Mucosa of descending colon (tissue), 3 donors: ENCODE measurements at regions not wholly inside any gene's neighbourhood (a gene's known extent, or its start where the extent isn't known, plus 50 kb on each side); places are given as distances from the start of the nearest gene placed in this dataset.
"Not testable (repeated sequence)": the region's sequence is repeated elsewhere in the genome, so short reads cannot be mapped to it uniquely, and the experiment has no call there.

ENCODE experiments used
- ATAC-seq: fragments of 200-7000 bp; cut with Tn5 transposase; one replicate; pipeline ENCODE4 v1.9.1; 2020; ENCODE audit warnings: mild to moderate bottlenecking, moderate library complexity
- DNase-seq, 3 donors: peaks; one replicate each; pipeline ENCODE4 v3.0.0-alpha.2; 2020
- H3K36me3 ChIP-seq: fragments of 200-600 bp; one replicate; pipeline ENCODE4 v1.8.0; 2021; ENCODE audit warnings: low read depth, mild to moderate bottlenecking
- H3K4me1 ChIP-seq: fragments of 200-600 bp; one replicate; pipeline ENCODE4 v1.8.0; 2021; ENCODE audit warnings: low read depth, mild to moderate bottlenecking
- H3K4me3 ChIP-seq: fragments of 200-600 bp; one replicate; pipeline ENCODE4 v1.8.0; 2021; ENCODE audit warnings: mild to moderate bottlenecking
- H3K9me3 ChIP-seq: fragments of 200-600 bp; one replicate; pipeline ENCODE4 v1.8.0; 2021; ENCODE audit warnings: mild to moderate bottlenecking
- CTCF ChIP-seq: fragments of 200-600 bp; IDR thresholded peaks from one replicate; pipeline ENCODE4 v1.8.0; 2022; ENCODE audit warnings: antibody characterized with exemption, mild to moderate bottlenecking
- intact Hi-C, 2 donors: fragments of 100-400 bp; cut with DNase I in 1 of 2; cut with micrococcal nuclease in 1 of 2; formaldehyde crosslinking; loops; one replicate each; pipeline versions ENCODE4 v1.11.0 to v1.11.1; 2022; cut with DNase I, micrococcal nuclease
- donor health status: DM: no; HTN: no; CAD: no; lungs with moderate emphysema.
- donor health status: DM: no; HTN: no; CAD: no.
- donor health status: DM: no; HTN: yes; CAD: no.

- H3K4me3 ChIP-seq, result no peak overlapping the region
- no peaks in the 10 kb centered on the region for H3K9me3 ChIP-seq
- H3K36me3 ChIP-seq, result no peaks in the 10 kb centered on the region
- TF ChIP-seq CTCF, result no peak
- intact Hi-C loops, result no loop called here
- H3K4me1 ChIP-seq, result no peaks in the 10 kb centered on the region
- ATAC-seq, result no peak
- no peak for DNase-seq
These were observed 224.2 kb downstream of the CNTN3 start for GRCh38 chr3:74390121-74390877.

GRCh38 chr3:74387111-74387735 lies 227.2 kb downstream of the CNTN3 start:
- Histone ChIP-seq H3K4me1 (no peaks in the 10 kb centered on the region), H3K36me3 (no peaks in the 10 kb centered on the region), H3K4me3 (no peak overlapping the region), H3K9me3 (no peaks in the 10 kb centered on the region)
- ATAC-seq, result no peak
- TF ChIP-seq CTCF, result no peak
- no peak for DNase-seq
- intact Hi-C loops, result no loop called here

GRCh38 chr3:74384159-74384558 lies 230.3 kb downstream of the CNTN3 start:
- intact Hi-C loops, result no loop called here
- TF ChIP-seq CTCF, result no peak
- peak; percentile 56 for ATAC-seq

GRCh38 chr3:74377669-74378068 lies 236.8 kb downstream of the CNTN3 start:
- H3K9me3 ChIP-seq, result no peaks in the 10 kb centered on the region
- ATAC-seq, result no peak
- no peak overlapping the region for H3K4me3 ChIP-seq
- no peak for DNase-seq
- peaks cover 3% of the 10 kb centered on the region for H3K4me1 ChIP-seq
- intact Hi-C loops, result no loop called here
- no peak for TF ChIP-seq CTCF
- no peaks in the 10 kb centered on the region for H3K36me3 ChIP-seq

More at GRCh38 chr3:74384159-74384558, 230.3 kb downstream of the CNTN3 start:
- H3K36me3 ChIP-seq, result no peaks in the 10 kb centered on the region
- H3K4me3 ChIP-seq, result no peak overlapping the region
- H3K4me1 ChIP-seq, result no peaks in the 10 kb centered on the region
- H3K9me3 ChIP-seq, result no peaks in the 10 kb centered on the region
- DNase-seq, result peak in 1 of 3 donors; percentile 16

- H3K4me3 ChIP-seq, H3K4me1 ChIP-seq, H3K36me3 ChIP-seq, ATAC-seq, intact Hi-C loops, H3K9me3 ChIP-seq: not testable (repeated sequence)
- DNase-seq, result peak in 1 of 3 donors; percentile 7
These were observed 238.1 kb downstream of the CNTN3 start for GRCh38 chr3:74376323-74376722.

GRCh38 chr3:74375653-74376052 lies 238.8 kb downstream of the CNTN3 start:
- DNase-seq (peak in 1 of 3 donors; percentile 54), ATAC-seq (peak; percentile 91)
- no peak overlapping the region for H3K4me3 ChIP-seq
- TF ChIP-seq CTCF, result no peak
- H3K36me3 ChIP-seq, result no peaks in the 10 kb centered on the region
- H3K4me1 ChIP-seq, result peaks cover 3% of the 10 kb centered on the region
- intact Hi-C loops, result no loop called here
- no peaks in the 10 kb centered on the region for H3K9me3 ChIP-seq
